Loucy (cell line): ENCODE measurements at regions not wholly inside any gene's neighbourhood (a gene's known extent, or its start where the extent isn't known, plus 50 kb on each side); places are given as distances from the start of the nearest gene placed in this dataset.

Experiments used
- EZH2phosphoT487 ChIP-seq: fragments of 200-600 bp; IDR thresholded peaks from 2 replicates; pipeline ENCODE4 v1.6.1; 2018; ENCODE audit warnings: antibody characterized with exemption, mild to moderate bottlenecking, moderate library complexity, borderline replicate concordance
- TF ChIP-seq, protein P1 (sequence below): fragments of 200-600 bp; sonication (generic); conservative IDR thresholded peaks from 2 replicates; pipeline ENCODE4 v1.5.1; 2014; ENCODE audit warnings: mild to moderate bottlenecking, antibody characterized with exemption, low read length

GRCh38 chr19:32040236-32040635, 305.2 kb upstream of the ZNF507 start:
- TF ChIP-seq, protein P1, sequence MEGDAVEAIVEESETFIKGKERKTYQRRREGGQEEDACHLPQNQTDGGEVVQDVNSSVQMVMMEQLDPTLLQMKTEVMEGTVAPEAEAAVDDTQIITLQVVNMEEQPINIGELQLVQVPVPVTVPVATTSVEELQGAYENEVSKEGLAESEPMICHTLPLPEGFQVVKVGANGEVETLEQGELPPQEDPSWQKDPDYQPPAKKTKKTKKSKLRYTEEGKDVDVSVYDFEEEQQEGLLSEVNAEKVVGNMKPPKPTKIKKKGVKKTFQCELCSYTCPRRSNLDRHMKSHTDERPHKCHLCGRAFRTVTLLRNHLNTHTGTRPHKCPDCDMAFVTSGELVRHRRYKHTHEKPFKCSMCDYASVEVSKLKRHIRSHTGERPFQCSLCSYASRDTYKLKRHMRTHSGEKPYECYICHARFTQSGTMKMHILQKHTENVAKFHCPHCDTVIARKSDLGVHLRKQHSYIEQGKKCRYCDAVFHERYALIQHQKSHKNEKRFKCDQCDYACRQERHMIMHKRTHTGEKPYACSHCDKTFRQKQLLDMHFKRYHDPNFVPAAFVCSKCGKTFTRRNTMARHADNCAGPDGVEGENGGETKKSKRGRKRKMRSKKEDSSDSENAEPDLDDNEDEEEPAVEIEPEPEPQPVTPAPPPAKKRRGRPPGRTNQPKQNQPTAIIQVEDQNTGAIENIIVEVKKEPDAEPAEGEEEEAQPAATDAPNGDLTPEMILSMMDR: no peak
- TF ChIP-seq EZH2phosphoT487: no peak
